ENCODE measurements at regions not wholly inside any gene's neighbourhood (a gene's known extent, or its start where the extent isn't known, plus 50 kb on each side); places are given as distances from the start of the nearest gene placed in this dataset.
"Not testable (repeated sequence)": the region's sequence is repeated elsewhere in the genome, so short reads cannot be mapped to it uniquely, and the experiment has no call there.

- no peaks in the 10 kb centered on the region for H3K36me3 Mint-ChIP-seq (ENCODE audit: unreplicated experiment)
- peaks cover 2% of the 10 kb centered on the region for H3K9me3 Mint-ChIP-seq (ENCODE audit: unreplicated experiment)
- TF ChIP-seq CTCF (IDR thresholded peaks at IDR 0.05; ENCODE audit: partially characterized antibody, unreplicated experiment), result no peak
- no peak for DNase-seq
- peaks cover 2% of the 10 kb centered on the region for H3K4me1 Mint-ChIP-seq (ENCODE audit: low read depth, unreplicated experiment)
- H3K27ac Mint-ChIP-seq (ENCODE audit: unreplicated experiment), result no peak overlapping the region
- no peaks in the 10 kb centered on the region for H3K27me3 Mint-ChIP-seq (ENCODE audit: unreplicated experiment)
- H3K4me3 Mint-ChIP-seq (ENCODE audit: unreplicated experiment), result no peak overlapping the region
Measured at GRCh38 chr17:13840254-13840653, 229.1 kb upstream of the COX10 start.

GRCh38 chr17:13843862-13844635, 225.3 kb upstream of the COX10 start:
- peaks cover 4% of the 10 kb centered on the region for H3K9me3 Mint-ChIP-seq (ENCODE audit: unreplicated experiment)
- TF ChIP-seq CTCF (IDR thresholded peaks at IDR 0.05; ENCODE audit: partially characterized antibody, unreplicated experiment), result no peak
- no peak overlapping the region for H3K4me3 Mint-ChIP-seq (ENCODE audit: unreplicated experiment)
- no peak for DNase-seq
- H3K27me3 Mint-ChIP-seq (ENCODE audit: unreplicated experiment), result no peaks in the 10 kb centered on the region
- H3K4me1 Mint-ChIP-seq (ENCODE audit: low read depth, unreplicated experiment), result peaks cover 2% of the 10 kb centered on the region
- H3K36me3 Mint-ChIP-seq (ENCODE audit: unreplicated experiment), result no peaks in the 10 kb centered on the region
- no peak overlapping the region for H3K27ac Mint-ChIP-seq (ENCODE audit: unreplicated experiment)

- DNase-seq, result no peak
- Mint-ChIP-seq H3K27me3 (ENCODE audit: unreplicated experiment) (peaks cover 2% of the 10 kb centered on the region), H3K36me3 (ENCODE audit: unreplicated experiment) (peaks cover 5% of the 10 kb centered on the region), H3K9me3 (ENCODE audit: unreplicated experiment) (peaks cover 6% of the 10 kb centered on the region), H3K4me3 (ENCODE audit: unreplicated experiment) (no peak overlapping the region), H3K27ac (ENCODE audit: unreplicated experiment) (no peak overlapping the region), H3K4me1 (ENCODE audit: low read depth, unreplicated experiment) (peaks cover 4% of the 10 kb centered on the region)
- TF ChIP-seq CTCF (IDR thresholded peaks at IDR 0.05; ENCODE audit: partially characterized antibody, unreplicated experiment), result no peak
Measured at GRCh38 chr17:13851889-13852288, 217.4 kb upstream of the COX10 start.

- not testable (repeated sequence) for H3K4me1 Mint-ChIP-seq (ENCODE audit: low read depth, unreplicated experiment); H3K27ac Mint-ChIP-seq (ENCODE audit: unreplicated experiment); H3K4me3 Mint-ChIP-seq (ENCODE audit: unreplicated experiment); H3K27me3 Mint-ChIP-seq (ENCODE audit: unreplicated experiment); DNase-seq
- Mint-ChIP-seq H3K9me3 (ENCODE audit: unreplicated experiment) (peaks cover 11% of the 10 kb centered on the region), H3K36me3 (ENCODE audit: unreplicated experiment) (peaks cover 14% of the 10 kb centered on the region)
Measured at GRCh38 chr17:13855730-13856129, 213.6 kb upstream of the COX10 start.

GRCh38 chr17:13862346-13862745, 207.0 kb upstream of the COX10 start:
- Mint-ChIP-seq H3K9me3 (ENCODE audit: unreplicated experiment) (peaks cover 8% of the 10 kb centered on the region), H3K4me1 (ENCODE audit: low read depth, unreplicated experiment) (peaks cover 2% of the 10 kb centered on the region), H3K27me3 (ENCODE audit: unreplicated experiment) (peaks cover 1% of the 10 kb centered on the region), H3K27ac (ENCODE audit: unreplicated experiment) (no peak overlapping the region), H3K36me3 (ENCODE audit: unreplicated experiment) (peaks cover 5% of the 10 kb centered on the region), H3K4me3 (ENCODE audit: unreplicated experiment) (no peak overlapping the region)
- no peak for DNase-seq
- no peak for TF ChIP-seq CTCF (IDR thresholded peaks at IDR 0.05; ENCODE audit: partially characterized antibody, unreplicated experiment)
